ENCODE measurements at regions not wholly inside any gene's neighbourhood (a gene's known extent, or its start where the extent isn't known, plus 50 kb on each side); places are given as distances from the start of the nearest gene placed in this dataset.

DNA sequence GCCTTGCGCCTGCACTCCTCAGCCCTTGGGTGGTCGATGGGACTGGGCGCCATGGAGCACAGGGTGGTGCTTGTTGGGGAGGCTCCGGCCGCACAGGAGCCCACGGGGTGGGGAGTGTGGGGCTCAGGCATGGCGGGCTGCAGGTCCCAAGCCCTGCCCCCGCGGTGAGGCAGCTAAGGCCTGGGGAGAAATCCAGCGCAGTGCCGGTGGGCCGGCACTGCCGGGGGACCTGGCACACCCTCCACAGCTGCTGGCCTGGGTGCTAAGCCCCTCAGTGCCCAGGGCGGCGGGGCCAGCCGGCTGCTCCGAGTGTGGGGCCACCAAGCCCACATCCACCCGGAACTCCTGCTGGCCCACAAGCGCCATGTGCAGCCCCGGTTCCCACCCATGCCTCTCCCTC is 358.8 kb upstream of the RIOK2 start:
- TF ChIP-seq, protein P1, sequence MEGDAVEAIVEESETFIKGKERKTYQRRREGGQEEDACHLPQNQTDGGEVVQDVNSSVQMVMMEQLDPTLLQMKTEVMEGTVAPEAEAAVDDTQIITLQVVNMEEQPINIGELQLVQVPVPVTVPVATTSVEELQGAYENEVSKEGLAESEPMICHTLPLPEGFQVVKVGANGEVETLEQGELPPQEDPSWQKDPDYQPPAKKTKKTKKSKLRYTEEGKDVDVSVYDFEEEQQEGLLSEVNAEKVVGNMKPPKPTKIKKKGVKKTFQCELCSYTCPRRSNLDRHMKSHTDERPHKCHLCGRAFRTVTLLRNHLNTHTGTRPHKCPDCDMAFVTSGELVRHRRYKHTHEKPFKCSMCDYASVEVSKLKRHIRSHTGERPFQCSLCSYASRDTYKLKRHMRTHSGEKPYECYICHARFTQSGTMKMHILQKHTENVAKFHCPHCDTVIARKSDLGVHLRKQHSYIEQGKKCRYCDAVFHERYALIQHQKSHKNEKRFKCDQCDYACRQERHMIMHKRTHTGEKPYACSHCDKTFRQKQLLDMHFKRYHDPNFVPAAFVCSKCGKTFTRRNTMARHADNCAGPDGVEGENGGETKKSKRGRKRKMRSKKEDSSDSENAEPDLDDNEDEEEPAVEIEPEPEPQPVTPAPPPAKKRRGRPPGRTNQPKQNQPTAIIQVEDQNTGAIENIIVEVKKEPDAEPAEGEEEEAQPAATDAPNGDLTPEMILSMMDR (IDR thresholded peaks at IDR 0.05; ENCODE audit: low read length): no peak
- no peak for TF ChIP-seq EZH2 (IDR thresholded peaks at IDR 0.05; ENCODE audit: borderline replicate concordance, low read length)

Data from OCI-LY1 (cell line).